HK-2 (cell line): ENCODE measurements at regions not wholly inside any gene's neighbourhood (a gene's known extent, or its start where the extent isn't known, plus 50 kb on each side); places are given as distances from the start of the nearest gene placed in this dataset.

Source experiments
- DNase-seq: peaks from one replicate; pipeline ENCODE4 v3.0.0-alpha.2; 2018; ENCODE audit not compliant: unreplicated experiment

- no peak for DNase-seq
These were observed 58.3 kb upstream of the STXBP1 start for GRCh38 chr9:127553793-127554192.

DNA sequence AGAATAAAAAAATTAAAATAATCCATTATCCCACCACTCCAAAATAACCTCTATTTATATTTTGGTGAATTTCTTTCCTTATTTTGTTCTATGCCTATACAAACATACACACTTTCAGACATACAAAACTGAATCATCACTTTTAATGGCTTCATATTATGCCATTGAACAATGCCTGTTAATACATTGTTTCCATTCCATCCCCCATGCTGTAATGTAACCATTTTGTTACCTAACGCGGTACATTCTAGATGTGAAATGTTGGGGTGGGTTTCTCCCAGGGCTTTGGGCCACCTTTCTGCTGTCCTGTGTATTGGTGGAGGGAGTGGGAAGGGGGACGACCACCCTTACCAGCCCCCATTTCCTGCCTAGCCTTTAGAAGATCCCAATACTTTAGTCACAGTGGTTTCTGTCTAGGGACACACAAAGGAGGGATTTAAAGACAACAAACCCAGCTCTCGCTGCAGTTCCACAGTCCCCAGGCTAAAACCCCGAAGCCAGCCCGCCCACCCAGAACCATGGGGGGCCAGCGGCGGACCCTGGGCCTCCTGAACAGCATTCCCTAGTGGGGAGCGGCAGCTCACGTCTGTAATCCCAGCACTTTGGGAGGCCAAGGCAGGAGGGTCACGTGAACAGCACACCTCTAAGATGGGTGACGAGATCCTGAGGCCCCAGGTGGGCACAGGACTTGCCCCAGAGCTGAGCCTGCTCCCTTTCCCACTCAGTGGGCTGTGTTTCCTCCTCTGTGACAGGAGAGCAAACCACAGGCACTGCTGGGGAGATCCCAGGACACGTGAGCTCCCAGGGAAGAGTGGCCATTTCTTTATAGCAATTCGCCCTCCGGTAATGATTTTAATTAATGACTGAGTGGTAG is 56.9 kb upstream of the STXBP1 start:
- DNase-seq, result no peak

DNA sequence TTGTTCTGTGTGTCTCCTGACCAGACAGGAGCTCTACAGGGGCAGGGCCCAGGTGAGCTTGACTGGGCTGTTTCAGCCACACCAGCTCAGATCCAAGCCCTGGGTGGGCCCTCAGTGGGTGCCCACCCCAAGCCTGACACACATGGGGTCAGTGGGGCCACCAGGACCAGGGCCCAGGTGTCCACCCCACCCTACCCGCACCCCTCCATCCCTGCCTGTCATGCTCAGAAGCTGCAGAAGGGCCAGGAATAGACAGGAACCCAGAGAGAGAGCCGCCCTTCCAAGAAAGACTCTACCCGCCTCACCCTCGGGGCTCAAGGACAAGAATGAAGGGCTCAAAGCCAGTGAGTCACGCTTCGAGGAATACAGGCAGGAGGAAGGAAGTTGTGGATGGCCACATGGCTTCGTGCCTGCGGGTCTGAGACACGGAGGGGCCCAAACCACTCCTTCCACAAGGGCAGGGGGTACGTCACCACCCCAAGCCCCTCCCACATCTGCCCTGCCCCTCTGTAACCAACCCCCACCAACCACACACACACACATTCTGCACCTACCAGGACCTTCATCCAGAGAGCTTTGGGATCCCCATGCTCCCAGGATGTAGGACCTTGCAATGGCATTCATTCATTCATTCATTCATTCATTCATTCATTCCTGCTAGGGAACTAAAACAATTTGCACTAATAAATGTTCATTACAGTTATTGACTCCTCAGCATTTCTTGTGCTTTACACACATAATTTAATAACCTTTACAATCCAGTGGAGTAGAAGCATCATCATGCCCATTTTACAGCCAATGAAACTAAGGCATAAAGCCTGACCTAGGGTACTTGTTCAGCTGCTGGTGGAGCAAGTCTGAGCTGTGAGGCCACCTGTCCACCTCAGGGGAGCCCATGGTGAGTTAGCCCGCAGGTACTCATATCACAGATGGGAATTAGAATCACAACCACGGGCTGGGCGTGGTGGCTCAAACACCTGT is 55.9 kb upstream of the STXBP1 start:
- DNase-seq, result peak; percentile 90

DNA sequence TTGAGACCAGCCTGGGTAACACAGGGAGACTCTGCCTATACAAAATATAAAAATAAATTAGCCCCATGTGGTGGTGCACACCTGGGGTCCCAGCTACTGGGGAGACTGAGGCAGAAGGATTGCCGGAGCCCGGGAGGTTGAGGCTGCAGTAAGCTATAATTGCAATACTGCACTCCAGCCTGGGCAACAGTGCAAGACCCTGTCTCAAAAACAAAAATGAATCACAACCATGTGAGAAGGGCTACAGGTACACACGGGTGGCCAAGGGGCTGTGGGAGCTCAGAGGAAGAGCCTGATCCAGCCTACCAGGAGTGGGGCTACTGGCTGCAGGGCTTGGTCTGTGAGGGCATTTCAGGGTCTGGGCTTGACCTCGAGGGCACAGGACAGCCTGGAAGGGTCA is 55.2 kb upstream of the STXBP1 start:
- DNase-seq, result no peak

- peak; percentile 64 for DNase-seq
These were observed 54.6 kb upstream of the STXBP1 start for GRCh38 chr9:127557466-127557869.

DNA sequence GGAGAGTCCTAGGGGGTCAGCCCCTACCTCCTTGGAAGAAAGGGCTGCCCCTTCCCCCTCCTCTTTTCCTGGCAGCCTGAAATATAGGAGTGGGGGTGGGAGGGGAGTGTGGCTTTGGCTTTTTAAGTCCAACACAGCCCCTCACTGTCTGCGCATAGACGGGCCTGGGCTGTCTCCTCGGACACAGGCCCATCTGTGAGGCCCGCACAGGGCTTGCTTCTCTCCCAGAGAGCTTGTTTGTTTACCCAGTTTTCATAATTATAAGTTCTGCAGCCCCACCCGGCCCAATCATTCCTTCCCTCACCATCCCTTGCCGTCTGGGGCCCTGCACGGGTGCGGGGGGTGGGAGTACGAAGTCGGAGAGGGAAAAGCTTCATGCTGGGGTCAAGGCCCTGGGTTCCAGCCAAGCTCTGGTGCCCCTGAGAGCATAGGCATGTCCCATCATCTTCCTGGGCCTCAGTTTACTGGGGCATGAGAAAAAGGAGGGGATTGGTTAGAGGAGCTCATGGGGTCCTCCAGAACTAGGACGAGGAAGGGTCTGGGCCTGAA is 54.0 kb upstream of the STXBP1 start:
- no peak for DNase-seq

GRCh38 chr9:127558581-127559246 is 53.4 kb upstream of the STXBP1 start:
- no peak for DNase-seq

DNA sequence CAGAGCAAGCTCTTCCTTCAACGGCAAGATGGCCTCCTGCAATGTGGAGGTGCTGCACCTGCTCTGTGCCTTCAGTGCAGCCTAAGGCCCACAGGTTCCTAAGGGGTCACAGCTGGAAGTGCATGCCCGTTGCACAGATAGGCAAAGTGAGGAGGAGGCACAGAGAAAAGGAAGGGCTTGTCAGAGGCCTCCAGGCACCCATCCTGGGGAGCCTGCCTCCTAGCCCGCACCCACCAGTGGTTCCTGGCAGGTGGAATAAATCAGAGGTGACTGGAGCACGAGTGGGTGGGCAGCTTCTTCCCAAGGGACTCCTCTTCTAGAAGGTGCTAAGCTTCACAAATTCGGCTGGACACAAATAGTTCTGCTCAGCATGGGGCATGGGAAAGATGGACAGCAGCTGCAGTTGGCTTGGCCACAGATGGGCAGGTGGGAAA is 52.8 kb upstream of the STXBP1 start:
- no peak for DNase-seq

GRCh38 chr9:127561491-127562278 is 50.4 kb upstream of the STXBP1 start:
- peak; percentile 97 for DNase-seq
